HepG2 (cell line): ENCODE measurements at regions not wholly inside any gene's neighbourhood (a gene's known extent, or its start where the extent isn't known, plus 50 kb on each side); places are given as distances from the start of the nearest gene placed in this dataset.

Experiments used
- ATAC-seq: fragments of 200-7000 bp; cut with Tn5 transposase; 3 replicates; pipeline ENCODE4 v1.9.1; 2020; ENCODE audit warnings: mild to moderate bottlenecking, moderate library complexity
- BruUV-seq: library from RNA; stranded (reverse); fragments of 400-500 nt; replicated peaks from 2 replicates; lab custom pipeline; 2021; lab: Mats Ljungman, UMichigan
- CTCF ChIA-PET: fragments of 300-600 bp; formaldehyde crosslinking; extraction: SDS; loops from one replicate; lab custom pipeline; 2021; ENCODE audit warnings: low total read pairs, inconsistent platforms, low intra/inter-chr PET ratio; lab: Yijun Ruan, JAX
- POLR2A ChIA-PET: fragments of 350-600 bp; sonication (Branson Sonifier 250); formaldehyde crosslinking; loops from one replicate; lab custom pipeline; 2020; ENCODE audit warnings: antibody characterized with exemption, inconsistent platforms; lab: Yijun Ruan, JAX
- DNase-seq: peaks from one replicate; pipeline ENCODE4 v3.0.0-alpha.2; 2015; ENCODE audit warnings: low spot score
- FAIRE-seq: peaks from 3 replicates; lab custom pipeline; 2011; peaks lifted over from hg19 to GRCh38; lab: Jason Lieb, UNC
- H2AFZ ChIP-seq: one replicate; pipeline ENCODE4 v1.6.1; 2011; ENCODE audit warnings: low read length, inconsistent platforms
- H3K27ac ChIP-seq: fragments of 300-600 bp; 3 replicates; pipeline ENCODE4 v1.8.0; 2011; ENCODE audit warnings: mixed run types, mild to moderate bottlenecking, mixed read lengths, low read length, inconsistent platforms; ENCODE audit not compliant: insufficient read depth; ENCODE audit errors: extremely low read length
- H3K27me3 ChIP-seq, 2 experiments: fragments of 200-600 bp in 1 of 2; 2 replicates in 1 of 2; 3 replicates in 1 of 2; pipeline versions ENCODE4 v1.6.0 to v1.8.0; 2011; ENCODE audit warnings: low read length in 2 of 2, mild to moderate bottlenecking in 2 of 2, moderate library complexity in 2 of 2, inconsistent platforms in 1 of 2; ENCODE audit not compliant: insufficient read depth in 2 of 2, control insufficient read depth in 1 of 2
- H3K36me3 ChIP-seq, 2 experiments: fragments of 200-600 bp in 1 of 2; replicated peaks in 1 of 2; 2 replicates in 1 of 2; 3 replicates in 1 of 2; pipeline versions ENCODE4 v1.5.1 to v1.8.0; 2011; ENCODE audit warnings: low read length in 2 of 2, inconsistent platforms in 1 of 2; ENCODE audit not compliant: insufficient read depth in 2 of 2, control insufficient read depth in 1 of 2
- H3K4me1 ChIP-seq: 2 replicates; pipeline ENCODE4 v1.5.1; 2012; ENCODE audit warnings: low read length, inconsistent platforms; ENCODE audit not compliant: insufficient read depth
- H3K4me2 ChIP-seq: 2 replicates; pipeline ENCODE4 v1.6.0; 2011; ENCODE audit warnings: low read depth, low read length, inconsistent platforms
- H3K4me3 ChIP-seq, 3 experiments: fragments of 200-600 bp in 1 of 3; sonication (generic), shearing (Covaris generic) in 1 of 3; replicated peaks in 1 of 3; 2 replicates each; pipeline ENCODE4 v1.5.1; 2011 to 2016; ENCODE audit warnings: low read length in 3 of 3, inconsistent platforms in 2 of 3, low read depth in 2 of 3, mild to moderate bottlenecking in 2 of 3, control low read depth in 1 of 3, mixed read lengths in 1 of 3; ENCODE audit not compliant: insufficient read depth in 1 of 3
- H3K79me2 ChIP-seq: one replicate; pipeline ENCODE4 v1.6.1; 2011; ENCODE audit warnings: low read length, inconsistent platforms; ENCODE audit not compliant: insufficient read depth
- H3K9ac ChIP-seq: 2 replicates; pipeline ENCODE4 v1.6.0; 2011; ENCODE audit warnings: mild to moderate bottlenecking, low read depth, low read length, inconsistent platforms; ENCODE audit not compliant: insufficient read depth
- H3K9me3 ChIP-seq: 2 replicates; pipeline ENCODE4 v1.5.1; 2012; ENCODE audit warnings: mild to moderate bottlenecking, low read length
- H4K20me1 ChIP-seq: 2 replicates; pipeline ENCODE4 v1.6.0; 2011; ENCODE audit warnings: inconsistent platforms, mild to moderate bottlenecking, low read length, moderate library complexity; ENCODE audit not compliant: insufficient read depth
- DR1 ChIP-seq: sonication (generic); formaldehyde crosslinking; IDR thresholded peaks from 2 replicates; pipeline ENCODE4 v1.8.0; 2021; ENCODE audit warnings: mild to moderate bottlenecking, missing genetic modification reagents, inconsistent platforms
- KLF12 ChIP-seq: sonication (generic); formaldehyde crosslinking; IDR thresholded peaks from 2 replicates; pipeline ENCODE4 v1.4.0; 2020; ENCODE audit warnings: missing genetic modification reagents, borderline replicate concordance
- NFAT5 ChIP-seq: sonication (generic); formaldehyde crosslinking; IDR thresholded peaks from 2 replicates; pipeline ENCODE4 v1.4.0; 2020; ENCODE audit warnings: missing genetic modification reagents
- TIGD3 ChIP-seq: sonication (generic); formaldehyde crosslinking; IDR thresholded peaks from 2 replicates; pipeline ENCODE4 v1.5.1; 2020; ENCODE audit warnings: mild to moderate bottlenecking, missing genetic modification reagents, borderline replicate concordance
- ZNF563 ChIP-seq: sonication (generic); formaldehyde crosslinking; IDR thresholded peaks from 2 replicates; pipeline ENCODE4 v1.8.0; 2022; ENCODE audit warnings: mild to moderate bottlenecking, moderate library complexity, missing genetic modification reagents
- ZNF720 ChIP-seq: sonication (generic); formaldehyde crosslinking; IDR thresholded peaks from 2 replicates; pipeline ENCODE4 v1.4.0; 2020; ENCODE audit warnings: missing genetic modification reagents
- WGBS: methylation state at CpG from one replicate; pipeline ENCODE4 v1.1.6; 2017; ENCODE audit warnings: low lambda C conversion rate; 5-methylcytosine and 5-hydroxymethylcytosine counted together
- in situ Hi-C: cut with HindIII; loops from 2 replicates; pipeline ENCODE4 v1.10.0; 2017; ENCODE audit warnings: low pct_unique_long_range_greater_than_20kb; ENCODE audit not compliant: extremely low pct_ligation_motif_present
- intact Hi-C: fragments of 100-400 bp; cut with micrococcal nuclease; formaldehyde crosslinking; loops from one replicate; pipeline ENCODE4 v1.10.0; 2022; ENCODE audit not compliant: unreplicated experiment
- TF ChIP-seq, protein P1 (sequence below): sonication (generic); formaldehyde crosslinking; IDR thresholded peaks from 2 replicates; pipeline ENCODE4 v1.5.1; 2020; ENCODE audit warnings: mild to moderate bottlenecking, missing genetic modification reagents, moderate library complexity
- TF ChIP-seq, protein P2 (sequence below): sonication (generic); formaldehyde crosslinking; IDR thresholded peaks from 2 replicates; pipeline ENCODE4 v1.8.1; 2023; ENCODE audit warnings: mild to moderate bottlenecking, missing genetic modification reagents, borderline replicate concordance

GRCh38 chr5:110075656-110076055 is 385.9 kb downstream of the MAN2A1 start:
- no peak overlapping the region for H3K4me2 ChIP-seq
- H3K4me3 ChIP-seq = no peak overlapping the region
- CTCF ChIA-PET = no interaction called here
- H3K9ac ChIP-seq = no peak overlapping the region
- peaks cover 16% of the 10 kb centered on the region for H3K9me3 ChIP-seq
- DNase-seq (no peak), FAIRE-seq (no peak), ATAC-seq (no peak)
- H2AFZ ChIP-seq = no peak overlapping the region
- in situ Hi-C loops = no loop called here
- WGBS = 67% methylated on average over 1 of the region's 1 CpG
- H3K27ac ChIP-seq = no peak overlapping the region
- H4K20me1 ChIP-seq = no peaks in the 10 kb centered on the region
- no peaks in the 10 kb centered on the region for H3K27me3 ChIP-seq
- no peaks in the 10 kb centered on the region for H3K4me1 ChIP-seq
- TF ChIP-seq KLF12 (CRISPR knock-in tag) = no peak
- TF ChIP-seq, protein P1, sequence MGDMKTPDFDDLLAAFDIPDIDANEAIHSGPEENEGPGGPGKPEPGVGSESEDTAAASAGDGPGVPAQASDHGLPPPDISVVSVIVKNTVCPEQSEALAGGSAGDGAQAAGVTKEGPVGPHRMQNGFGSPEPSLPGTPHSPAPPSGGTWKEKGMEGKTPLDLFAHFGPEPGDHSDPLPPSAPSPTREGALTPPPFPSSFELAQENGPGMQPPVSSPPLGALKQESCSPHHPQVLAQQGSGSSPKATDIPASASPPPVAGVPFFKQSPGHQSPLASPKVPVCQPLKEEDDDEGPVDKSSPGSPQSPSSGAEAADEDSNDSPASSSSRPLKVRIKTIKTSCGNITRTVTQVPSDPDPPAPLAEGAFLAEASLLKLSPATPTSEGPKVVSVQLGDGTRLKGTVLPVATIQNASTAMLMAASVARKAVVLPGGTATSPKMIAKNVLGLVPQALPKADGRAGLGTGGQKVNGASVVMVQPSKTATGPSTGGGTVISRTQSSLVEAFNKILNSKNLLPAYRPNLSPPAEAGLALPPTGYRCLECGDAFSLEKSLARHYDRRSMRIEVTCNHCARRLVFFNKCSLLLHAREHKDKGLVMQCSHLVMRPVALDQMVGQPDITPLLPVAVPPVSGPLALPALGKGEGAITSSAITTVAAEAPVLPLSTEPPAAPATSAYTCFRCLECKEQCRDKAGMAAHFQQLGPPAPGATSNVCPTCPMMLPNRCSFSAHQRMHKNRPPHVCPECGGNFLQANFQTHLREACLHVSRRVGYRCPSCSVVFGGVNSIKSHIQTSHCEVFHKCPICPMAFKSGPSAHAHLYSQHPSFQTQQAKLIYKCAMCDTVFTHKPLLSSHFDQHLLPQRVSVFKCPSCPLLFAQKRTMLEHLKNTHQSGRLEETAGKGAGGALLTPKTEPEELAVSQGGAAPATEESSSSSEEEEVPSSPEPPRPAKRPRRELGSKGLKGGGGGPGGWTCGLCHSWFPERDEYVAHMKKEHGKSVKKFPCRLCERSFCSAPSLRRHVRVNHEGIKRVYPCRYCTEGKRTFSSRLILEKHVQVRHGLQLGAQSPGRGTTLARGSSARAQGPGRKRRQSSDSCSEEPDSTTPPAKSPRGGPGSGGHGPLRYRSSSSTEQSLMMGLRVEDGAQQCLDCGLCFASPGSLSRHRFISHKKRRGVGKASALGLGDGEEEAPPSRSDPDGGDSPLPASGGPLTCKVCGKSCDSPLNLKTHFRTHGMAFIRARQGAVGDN = no peak
- no peak for TF ChIP-seq DR1
- TF ChIP-seq ZNF720 (CRISPR knock-in tag) = no peak
- TF ChIP-seq, protein P2, sequence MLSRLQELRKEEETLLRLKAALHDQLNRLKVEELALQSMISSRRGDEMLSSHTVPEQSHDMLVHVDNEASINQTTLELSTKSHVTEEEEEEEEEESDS = no peak
- TF ChIP-seq TIGD3 (CRISPR knock-in tag) = no peak
- no peak for TF ChIP-seq NFAT5
- TF ChIP-seq ZNF563 (CRISPR knock-in tag) = no peak
- TF ChIP-seq, all 625 proteins: peak for 0
- BruUV-seq = no TSS peak
- POLR2A ChIA-PET = no interaction called here
- Histone ChIP-seq H3K79me2 (no peaks in the 10 kb centered on the region), H3K36me3 (no peaks in the 10 kb centered on the region)
- intact Hi-C loops = no loop called here
